ENCODE measurements at regions not wholly inside any gene's neighbourhood (a gene's known extent, or its start where the extent isn't known, plus 50 kb on each side); places are given as distances from the start of the nearest gene placed in this dataset.

- TF ChIP-seq, protein P1, sequence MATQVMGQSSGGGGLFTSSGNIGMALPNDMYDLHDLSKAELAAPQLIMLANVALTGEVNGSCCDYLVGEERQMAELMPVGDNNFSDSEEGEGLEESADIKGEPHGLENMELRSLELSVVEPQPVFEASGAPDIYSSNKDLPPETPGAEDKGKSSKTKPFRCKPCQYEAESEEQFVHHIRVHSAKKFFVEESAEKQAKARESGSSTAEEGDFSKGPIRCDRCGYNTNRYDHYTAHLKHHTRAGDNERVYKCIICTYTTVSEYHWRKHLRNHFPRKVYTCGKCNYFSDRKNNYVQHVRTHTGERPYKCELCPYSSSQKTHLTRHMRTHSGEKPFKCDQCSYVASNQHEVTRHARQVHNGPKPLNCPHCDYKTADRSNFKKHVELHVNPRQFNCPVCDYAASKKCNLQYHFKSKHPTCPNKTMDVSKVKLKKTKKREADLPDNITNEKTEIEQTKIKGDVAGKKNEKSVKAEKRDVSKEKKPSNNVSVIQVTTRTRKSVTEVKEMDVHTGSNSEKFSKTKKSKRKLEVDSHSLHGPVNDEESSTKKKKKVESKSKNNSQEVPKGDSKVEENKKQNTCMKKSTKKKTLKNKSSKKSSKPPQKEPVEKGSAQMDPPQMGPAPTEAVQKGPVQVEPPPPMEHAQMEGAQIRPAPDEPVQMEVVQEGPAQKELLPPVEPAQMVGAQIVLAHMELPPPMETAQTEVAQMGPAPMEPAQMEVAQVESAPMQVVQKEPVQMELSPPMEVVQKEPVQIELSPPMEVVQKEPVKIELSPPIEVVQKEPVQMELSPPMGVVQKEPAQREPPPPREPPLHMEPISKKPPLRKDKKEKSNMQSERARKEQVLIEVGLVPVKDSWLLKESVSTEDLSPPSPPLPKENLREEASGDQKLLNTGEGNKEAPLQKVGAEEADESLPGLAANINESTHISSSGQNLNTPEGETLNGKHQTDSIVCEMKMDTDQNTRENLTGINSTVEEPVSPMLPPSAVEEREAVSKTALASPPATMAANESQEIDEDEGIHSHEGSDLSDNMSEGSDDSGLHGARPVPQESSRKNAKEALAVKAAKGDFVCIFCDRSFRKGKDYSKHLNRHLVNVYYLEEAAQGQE (IDR thresholded peaks at IDR 0.05; ENCODE audit: borderline replicate concordance): no peak
- TF ChIP-seq, protein P1 (CRISPR knock-in tag; IDR thresholded peaks at IDR 0.05; ENCODE audit: low read depth): no peak
- no peak for TF ChIP-seq CBX3 (IDR thresholded peaks at IDR 0.05; ENCODE audit: borderline replicate concordance in 1 of 2, low read length in 2 of 2)
- no peak for TF ChIP-seq ZNF197 (CRISPR knock-in tag; IDR thresholded peaks at IDR 0.05; ENCODE audit: low read depth)
- TF ChIP-seq NRF1 (conservative IDR thresholded peaks at IDR 0.05 in 1 of 2, IDR thresholded peaks at IDR 0.05 in 1 of 2): no peak
Observed at GRCh38 chr14:34362641-34363251, 99.3 kb downstream of the SPTSSA start (continued).

All from K562 (cell line).